Activated CD8-positive, alpha-beta memory T cell treated with anti-CD3 and anti-CD28 coated beads, Interleukin-2, amount 50 U/mL, for 48 hours (primary cell): ENCODE measurements at regions not wholly inside any gene's neighbourhood (a gene's known extent, or its start where the extent isn't known, plus 50 kb on each side); places are given as distances from the start of the nearest gene placed in this dataset.
A peak's percentile ranks its signal among the peaks of the same experiment; 100 is the strongest.
"Not testable (repeated sequence)": the region's sequence is repeated elsewhere in the genome, so short reads cannot be mapped to it uniquely, and the experiment has no call there.

Experiments
- DNase-seq: peaks from one replicate; pipeline ENCODE4 v3.0.0-alpha.2; 2020

- DNase-seq: no peak
These were observed 228.0 kb downstream of the HINT1 start for GRCh38 chr5:130937046-130937445.

GRCh38 chr5:130923543-130924124, 241.4 kb downstream of the HINT1 start:
- no peak for DNase-seq

- DNase-seq: no peak
These were observed 253.0 kb downstream of the HINT1 start for GRCh38 chr5:130912088-130912487.

GRCh38 chr5:130908186-130908585, 256.9 kb downstream of the HINT1 start:
- no peak for DNase-seq

GRCh38 chr5:130897537-130898195, 267.4 kb downstream of the HINT1 start:
- DNase-seq: not testable (repeated sequence)

GRCh38 chr5:130897181-130897536, 267.9 kb downstream of the HINT1 start:
- not testable (repeated sequence) for DNase-seq

- DNase-seq: no peak
These were observed 268.4 kb downstream of the HINT1 start for GRCh38 chr5:130896636-130897035.

GRCh38 chr5:130893006-130893405, 272.1 kb downstream of the HINT1 start:
- no peak for DNase-seq

- no peak for DNase-seq
These were observed 274.4 kb downstream of the HINT1 start for GRCh38 chr5:130890610-130891009.

- DNase-seq: no peak
These were observed 279.4 kb downstream of the HINT1 start for GRCh38 chr5:130885691-130886090.

- DNase-seq: no peak
These were observed 280.0 kb downstream of the HINT1 start for GRCh38 chr5:130885027-130885426.

- DNase-seq: no peak
These were observed 281.0 kb downstream of the HINT1 start for GRCh38 chr5:130884023-130884422.

- DNase-seq: no peak
These were observed 289.4 kb downstream of the HINT1 start for GRCh38 chr5:130875656-130876055.

GRCh38 chr5:130874861-130875417, 290.1 kb downstream of the HINT1 start:
- no peak for DNase-seq

- peak; percentile 53 for DNase-seq
These were observed 293.5 kb downstream of the HINT1 start for GRCh38 chr5:130871346-130872086.

- DNase-seq: no peak
These were observed 294.4 kb downstream of the HINT1 start for GRCh38 chr5:130870691-130871090.

- no peak for DNase-seq
These were observed 296.7 kb downstream of the HINT1 start for GRCh38 chr5:130868186-130868840.

- DNase-seq: no peak
These were observed 319.8 kb downstream of the HINT1 start for GRCh38 chr5:130845049-130845765.

GRCh38 chr5:130836729-130837649, 328.1 kb downstream of the HINT1 start:
- no peak for DNase-seq

GRCh38 chr5:130817598-130818384, 347.3 kb downstream of the HINT1 start:
- DNase-seq: not testable (repeated sequence)

- DNase-seq: no peak
These were observed 349.8 kb downstream of the HINT1 start for GRCh38 chr5:130815246-130815645.
